ENCODE measurements at regions not wholly inside any gene's neighbourhood (a gene's known extent, or its start where the extent isn't known, plus 50 kb on each side); places are given as distances from the start of the nearest gene placed in this dataset.
A peak's percentile ranks its signal among the peaks of the same experiment; 100 is the strongest.
"Not testable (repeated sequence)": the region's sequence is repeated elsewhere in the genome, so short reads cannot be mapped to it uniquely, and the experiment has no call there.

DNA sequence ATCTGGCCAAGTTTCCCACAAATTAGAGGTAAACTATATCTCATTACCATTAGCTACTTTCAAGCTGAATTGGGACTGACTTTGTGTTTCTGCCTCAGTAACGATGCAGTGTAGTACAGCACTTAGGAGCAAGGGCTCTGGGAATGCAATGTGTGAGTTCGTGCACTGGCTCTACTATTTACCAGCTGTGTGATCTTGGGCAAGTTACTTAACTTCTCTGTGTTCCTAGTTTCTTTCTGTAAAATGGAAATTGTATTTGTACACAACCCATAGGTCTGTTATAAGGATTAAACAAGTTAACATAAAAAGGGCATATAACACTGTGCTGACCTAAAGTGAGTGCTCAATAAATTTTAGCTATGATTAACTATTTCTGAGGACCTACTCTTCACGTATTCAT is 65.0 kb upstream of the CSF1 start:
- Histone ChIP-seq H3K27ac (no peak overlapping the region), H3K4me1 (ENCODE audit: insufficient read depth) (no peaks in the 10 kb centered on the region), H3K9ac (no peak overlapping the region), H3K4me2 (ENCODE audit: unreplicated experiment) (no peak overlapping the region), H3K9me2 (ENCODE audit: insufficient read depth) (no peaks in the 10 kb centered on the region), H3K4me3 (no peak overlapping the region), H3K36me3 (ENCODE audit: low read depth) (no peaks in the 10 kb centered on the region), H2AFZ (no peak overlapping the region), H3K27me3 (replicated peaks; ENCODE audit: insufficient read depth) (no peaks in the 10 kb centered on the region), H4K20me1 (ENCODE audit: insufficient read depth) (no peaks in the 10 kb centered on the region), H3K79me2 (ENCODE audit: insufficient read depth) (no peaks in the 10 kb centered on the region), H3F3A (ENCODE audit: insufficient read depth) (no peaks in the 10 kb centered on the region), H3K9me3 (ENCODE audit: low read depth) (no peaks in the 10 kb centered on the region)
- WGBS, 2 experiments (ENCODE audit: low coverage in 1 of 2, low lambda C conversion rate in 2 of 2, missing lambda C conversion rate in 2 of 2): 55 to 66% methylated on average over 3 of the region's 3 CpGs
- TF ChIP-seq EZH2phosphoT487 (IDR thresholded peaks at IDR 0.05; ENCODE audit: insufficient read depth, low read depth) (no peak), EZH2 (IDR thresholded peaks at IDR 0.05; ENCODE audit: insufficient read depth, poor library complexity, severe bottlenecking) (no peak)
- in situ Hi-C loops (cut with MboI): no loop called here
- DNase-seq: no peak

DNA sequence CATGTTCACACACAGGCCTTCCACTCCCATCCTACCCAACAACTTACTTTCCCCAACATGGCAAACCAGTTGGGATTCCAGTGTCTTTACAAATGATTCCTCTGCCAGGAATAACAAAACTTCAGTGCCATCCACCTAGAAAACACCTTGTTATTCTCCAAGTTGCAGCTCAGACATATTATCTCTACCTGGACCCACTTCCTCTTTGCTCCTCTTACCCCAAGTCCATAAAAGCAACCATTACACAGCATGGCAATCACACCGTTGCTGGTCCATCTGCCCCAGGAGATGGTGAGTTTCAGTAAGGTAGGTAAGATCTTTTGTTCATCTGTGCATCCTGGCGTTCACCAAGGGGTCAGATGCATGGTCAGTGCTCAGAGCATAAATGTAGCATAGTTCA is 66.0 kb upstream of the CSF1 start:
- H3K4me3 ChIP-seq: no peak overlapping the region
- in situ Hi-C loops (cut with MboI): no loop called here
- no peaks in the 10 kb centered on the region for H3K79me2 ChIP-seq (ENCODE audit: insufficient read depth)
- peaks cover under 1% of the 10 kb centered on the region; the same call in 1 of the 2 replicates for H3K4me1 ChIP-seq (ENCODE audit: insufficient read depth)
- H2AFZ ChIP-seq: no peak overlapping the region
- TF ChIP-seq EZH2 (IDR thresholded peaks at IDR 0.05; ENCODE audit: insufficient read depth, poor library complexity, severe bottlenecking) (no peak), EZH2phosphoT487 (IDR thresholded peaks at IDR 0.05; ENCODE audit: insufficient read depth, low read depth) (no peak)
- H3K36me3 ChIP-seq (ENCODE audit: low read depth): no peaks in the 10 kb centered on the region
- H3K4me2 ChIP-seq (ENCODE audit: unreplicated experiment): no peak overlapping the region
- 0 out of 2 replicates have a peak, but pooled peaks cover 1% of the 10 kb centered on the region for H3F3A ChIP-seq (ENCODE audit: insufficient read depth)
- H3K27ac ChIP-seq: no peak overlapping the region
- H3K9me3 ChIP-seq (ENCODE audit: low read depth): no peaks in the 10 kb centered on the region
- 69 to 78% methylated on average over 2 of the region's 2 CpGs for WGBS, 2 experiments (ENCODE audit: low coverage in 1 of 2, low lambda C conversion rate in 2 of 2, missing lambda C conversion rate in 2 of 2)
- H3K9me2 ChIP-seq (ENCODE audit: insufficient read depth): no peaks in the 10 kb centered on the region
- no peak overlapping the region for H3K9ac ChIP-seq
- no peaks in the 10 kb centered on the region for H3K27me3 ChIP-seq (replicated peaks; ENCODE audit: insufficient read depth)
- DNase-seq: no peak
- no peaks in the 10 kb centered on the region for H4K20me1 ChIP-seq (ENCODE audit: insufficient read depth)

DNA sequence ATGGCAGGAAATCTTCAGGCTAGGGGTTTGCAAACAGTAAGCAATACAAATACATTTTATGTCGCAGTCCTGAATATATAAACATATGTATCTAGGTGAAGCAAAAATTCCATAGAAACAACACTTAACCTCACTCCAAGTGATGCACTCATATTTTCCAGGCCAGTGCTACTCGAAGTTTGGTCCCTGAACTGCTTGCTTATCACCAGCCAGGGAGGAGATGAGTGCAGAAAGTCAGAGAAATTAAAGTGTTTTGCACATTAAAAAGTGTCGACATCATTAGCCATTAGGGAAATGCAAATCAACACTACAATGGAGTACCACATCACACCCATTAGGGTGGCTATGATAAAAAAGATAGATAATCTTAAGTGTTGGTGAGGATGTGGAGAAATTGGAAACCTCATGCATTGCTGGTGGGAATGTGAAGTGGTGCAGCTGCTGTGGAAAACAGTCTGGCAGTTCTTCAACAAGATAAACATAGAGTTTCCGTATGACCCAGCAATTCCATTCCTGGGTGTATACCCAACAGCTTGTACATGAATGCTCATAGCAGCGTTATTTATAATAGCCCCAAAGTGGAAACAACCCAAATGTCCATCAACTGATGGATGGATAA is 70.5 kb upstream of the CSF1 start:
- no peak overlapping the region for H3K4me3 ChIP-seq
- H3K27me3 ChIP-seq (replicated peaks; ENCODE audit: insufficient read depth): no peaks in the 10 kb centered on the region
- in situ Hi-C loops (cut with MboI): no loop called here
- no peak overlapping the region for H3K9ac ChIP-seq
- TF ChIP-seq EZH2phosphoT487 (IDR thresholded peaks at IDR 0.05; ENCODE audit: insufficient read depth, low read depth): no peak
- no peak for TF ChIP-seq EZH2 (IDR thresholded peaks at IDR 0.05; ENCODE audit: insufficient read depth, poor library complexity, severe bottlenecking)
- no peak for DNase-seq
- H3K79me2 ChIP-seq (ENCODE audit: insufficient read depth): no peaks in the 10 kb centered on the region
- peaks cover 15% of the 10 kb centered on the region for H3K4me1 ChIP-seq (ENCODE audit: insufficient read depth)
- peaks cover 19% of the 10 kb centered on the region; the same call in 1 of the 2 replicates for H3F3A ChIP-seq (ENCODE audit: insufficient read depth)
- H3K9me3 ChIP-seq (ENCODE audit: low read depth): no peaks in the 10 kb centered on the region
- no peak overlapping the region for H3K4me2 ChIP-seq (ENCODE audit: unreplicated experiment)
- no peaks in the 10 kb centered on the region for H3K9me2 ChIP-seq (ENCODE audit: insufficient read depth)
- WGBS, 2 experiments (ENCODE audit: low coverage in 1 of 2, low lambda C conversion rate in 2 of 2, missing lambda C conversion rate in 2 of 2): 84 to 86% methylated on average over 5 of the region's 5 CpGs
- no peaks in the 10 kb centered on the region for H3K36me3 ChIP-seq (ENCODE audit: low read depth)
- H2AFZ ChIP-seq: no peak overlapping the region
- no peak overlapping the region for H3K27ac ChIP-seq
- no peaks in the 10 kb centered on the region for H4K20me1 ChIP-seq (ENCODE audit: insufficient read depth)

DNA sequence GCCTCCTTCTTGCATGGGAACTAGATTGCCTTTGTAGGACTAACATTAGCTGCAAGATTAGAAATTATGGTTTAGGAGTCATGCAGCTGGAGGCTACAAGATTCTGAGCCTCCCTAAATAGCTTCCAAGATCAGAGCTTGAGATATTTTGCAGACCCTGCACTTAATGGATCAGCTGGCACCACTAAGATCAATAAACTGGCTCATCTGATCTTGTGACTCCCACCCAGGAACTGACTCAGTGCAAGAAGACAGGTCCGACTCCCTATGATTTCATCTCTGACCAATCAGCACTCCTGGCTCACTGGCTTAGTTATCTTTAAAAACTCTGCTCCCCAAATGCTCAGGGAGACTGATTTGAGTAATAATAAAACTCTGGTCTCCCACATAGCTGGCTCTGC is 71.4 kb upstream of the CSF1 start:
- H3K36me3 ChIP-seq (ENCODE audit: low read depth); H3K27me3 ChIP-seq (replicated peaks; ENCODE audit: insufficient read depth); H4K20me1 ChIP-seq (ENCODE audit: insufficient read depth); DNase-seq; H3K4me3 ChIP-seq; H3K9ac ChIP-seq; H3K4me2 ChIP-seq (ENCODE audit: unreplicated experiment); in situ Hi-C loops (cut with MboI); H3K9me3 ChIP-seq (ENCODE audit: low read depth); H3K9me2 ChIP-seq (ENCODE audit: insufficient read depth); H3K79me2 ChIP-seq (ENCODE audit: insufficient read depth): not testable (repeated sequence)
- H2AFZ ChIP-seq: 0 out of 2 replicates have a peak overlapping the region, but pooled peaks have one; percentile 34
- peaks cover 19% of the 10 kb centered on the region; the same call in 1 of the 2 replicates for H3F3A ChIP-seq (ENCODE audit: insufficient read depth)
- peak overlapping the region; percentile 22; the same call in 1 of the 2 replicates for H3K27ac ChIP-seq
- 32 to 53% methylated on average over 1 of the region's 1 CpG for WGBS, 2 experiments (ENCODE audit: low coverage in 1 of 2, low lambda C conversion rate in 2 of 2, missing lambda C conversion rate in 2 of 2)
- peaks cover 15% of the 10 kb centered on the region for H3K4me1 ChIP-seq (ENCODE audit: insufficient read depth)

Measured in GM23248 (cell line).